ENCODE measurements at regions not wholly inside any gene's neighbourhood (a gene's known extent, or its start where the extent isn't known, plus 50 kb on each side); places are given as distances from the start of the nearest gene placed in this dataset.

- Histone ChIP-seq H3K4me3 (no peak overlapping the region), H3K4me1 (peaks cover 47 to 74% (median 61%) of the 10 kb centered on the region in 4 donors), H3K9me3 (no peaks in the 10 kb centered on the region), H3K27me3 (no peaks in the 10 kb centered on the region), H3K27ac (replicated peaks in 1 of 4) (peak overlapping the region; percentile 97 to 100 (median 98)), H3K36me3 (no peaks in the 10 kb centered on the region)
- WGBS = 85% methylated on average over 1 of the region's 1 CpG
- intact Hi-C loops (cut with DNase I) = loop anchor here (5.0 kb wide), 1 partner anchor 127 kb away; no protein-coding TSS in a partner anchor
- no peak for DNase-seq (ENCODE audit: extremely low spot score)
- peak in 1 of 2 donors; percentile 15 for TF ChIP-seq POLR2AphosphoS5 (IDR thresholded peaks at IDR 0.05)
- no peak for TF ChIP-seq EP300 (IDR thresholded peaks at IDR 0.05)
Measured at GRCh38 chr9:129480745-129481144, 140.2 kb downstream of the C9orf50 start.

DNA sequence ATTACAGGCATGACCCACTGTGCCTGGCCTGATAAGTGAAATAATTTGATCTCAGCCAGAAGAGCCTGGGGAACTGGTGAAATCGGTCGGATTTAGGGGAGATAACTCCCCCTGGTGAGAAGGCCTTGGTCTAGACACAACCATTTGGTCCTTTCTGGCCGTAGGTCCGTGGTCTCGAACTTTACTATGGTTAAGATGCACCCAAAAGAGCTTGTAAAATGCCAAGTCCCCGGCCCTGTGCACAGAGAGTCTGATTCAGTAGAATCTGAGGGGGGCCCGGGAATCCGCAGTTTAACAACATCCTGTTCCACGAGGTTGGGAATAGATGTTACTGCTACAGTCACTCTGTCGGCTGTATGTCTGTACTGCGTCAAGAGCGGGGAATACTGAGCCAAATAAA, 140.7 kb downstream of the C9orf50 start:
- Histone ChIP-seq H3K9me3 (peaks cover 0 to 1% (median 0%) of the 10 kb centered on the region in 4 donors), H3K27ac (replicated peaks in 1 of 4) (peak overlapping the region; percentile 97 to 100 (median 98)), H3K36me3 (no peaks in the 10 kb centered on the region), H3K4me3 (no peak overlapping the region), H3K4me1 (peaks cover 43 to 69% (median 56%) of the 10 kb centered on the region in 4 donors), H3K27me3 (no peaks in the 10 kb centered on the region)
- intact Hi-C loops (cut with DNase I) = loop anchor here (5.0 kb wide), 1 partner anchor 127 kb away; no protein-coding TSS in a partner anchor
- WGBS = 44% methylated on average over 12 of the region's 12 CpGs
- no peak for TF ChIP-seq POLR2AphosphoS5 (IDR thresholded peaks at IDR 0.05)
- TF ChIP-seq, protein P1, sequence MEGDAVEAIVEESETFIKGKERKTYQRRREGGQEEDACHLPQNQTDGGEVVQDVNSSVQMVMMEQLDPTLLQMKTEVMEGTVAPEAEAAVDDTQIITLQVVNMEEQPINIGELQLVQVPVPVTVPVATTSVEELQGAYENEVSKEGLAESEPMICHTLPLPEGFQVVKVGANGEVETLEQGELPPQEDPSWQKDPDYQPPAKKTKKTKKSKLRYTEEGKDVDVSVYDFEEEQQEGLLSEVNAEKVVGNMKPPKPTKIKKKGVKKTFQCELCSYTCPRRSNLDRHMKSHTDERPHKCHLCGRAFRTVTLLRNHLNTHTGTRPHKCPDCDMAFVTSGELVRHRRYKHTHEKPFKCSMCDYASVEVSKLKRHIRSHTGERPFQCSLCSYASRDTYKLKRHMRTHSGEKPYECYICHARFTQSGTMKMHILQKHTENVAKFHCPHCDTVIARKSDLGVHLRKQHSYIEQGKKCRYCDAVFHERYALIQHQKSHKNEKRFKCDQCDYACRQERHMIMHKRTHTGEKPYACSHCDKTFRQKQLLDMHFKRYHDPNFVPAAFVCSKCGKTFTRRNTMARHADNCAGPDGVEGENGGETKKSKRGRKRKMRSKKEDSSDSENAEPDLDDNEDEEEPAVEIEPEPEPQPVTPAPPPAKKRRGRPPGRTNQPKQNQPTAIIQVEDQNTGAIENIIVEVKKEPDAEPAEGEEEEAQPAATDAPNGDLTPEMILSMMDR (IDR thresholded peaks at IDR 0.05) = peak in 2 of 3 experiments; percentile 12 to 13
- TF ChIP-seq POLR2A (IDR thresholded peaks at IDR 0.05; ENCODE audit: low read depth) = no peak
- TF ChIP-seq EP300 (IDR thresholded peaks at IDR 0.05) = no peak
- no peak for DNase-seq (ENCODE audit: extremely low spot score)

GRCh38 chr9:129479631-129480011, 141.3 kb downstream of the C9orf50 start:
- peaks cover 41 to 63% (median 50%) of the 10 kb centered on the region in 4 donors for H3K4me1 ChIP-seq
- H3K27me3 ChIP-seq = no peaks in the 10 kb centered on the region
- 83% methylated on average over 7 of the region's 7 CpGs for WGBS
- H3K36me3 ChIP-seq = no peaks in the 10 kb centered on the region
- peak overlapping the region; percentile 97 to 100 (median 98) for H3K27ac ChIP-seq (replicated peaks in 1 of 4)
- TF ChIP-seq POLR2AphosphoS5 (IDR thresholded peaks at IDR 0.05) = no peak
- TF ChIP-seq, protein P1 (IDR thresholded peaks at IDR 0.05) = no peak
- no peak for TF ChIP-seq POLR2A (IDR thresholded peaks at IDR 0.05; ENCODE audit: low read depth)
- TF ChIP-seq EP300 (IDR thresholded peaks at IDR 0.05) = no peak
- DNase-seq (ENCODE audit: extremely low spot score) = no peak
- no peak overlapping the region for H3K4me3 ChIP-seq
- intact Hi-C loops (cut with DNase I) = loop anchor here (5.0 kb wide), 1 partner anchor 128 kb away; no protein-coding TSS in a partner anchor
- H3K9me3 ChIP-seq = peaks cover 0 to 6% (median 0%) of the 10 kb centered on the region in 4 donors

GRCh38 chr9:129478961-129479630, 141.8 kb downstream of the C9orf50 start:
- H3K9me3 ChIP-seq = peaks cover 0 to 6% (median 0%) of the 10 kb centered on the region in 4 donors
- intact Hi-C loops (cut with DNase I) = no loop called here
- no peak overlapping the region for H3K4me3 ChIP-seq
- no peaks in the 10 kb centered on the region for H3K36me3 ChIP-seq
- WGBS = 79% methylated on average over 11 of the region's 13 CpGs
- H3K27me3 ChIP-seq = no peaks in the 10 kb centered on the region
- DNase-seq (ENCODE audit: extremely low spot score) = no peak
- TF ChIP-seq POLR2A (IDR thresholded peaks at IDR 0.05; ENCODE audit: low read depth) (no peak), POLR2AphosphoS5 (IDR thresholded peaks at IDR 0.05) (no peak), EP300 (IDR thresholded peaks at IDR 0.05) (no peak)
- TF ChIP-seq, protein P1 (IDR thresholded peaks at IDR 0.05) = no peak
- H3K4me1 ChIP-seq = peaks cover 38 to 62% (median 49%) of the 10 kb centered on the region in 4 donors
- peak overlapping the region; percentile 97 to 100 (median 98) for H3K27ac ChIP-seq (replicated peaks in 1 of 4)

- TF ChIP-seq POLR2A (IDR thresholded peaks at IDR 0.05; ENCODE audit: low read depth) = no peak
- no peak for TF ChIP-seq EP300 (IDR thresholded peaks at IDR 0.05)
- TF ChIP-seq, protein P1 (IDR thresholded peaks at IDR 0.05) = no peak
- no peak for TF ChIP-seq POLR2AphosphoS5 (IDR thresholded peaks at IDR 0.05)
- Histone ChIP-seq H3K4me3 (no peak overlapping the region), H3K27ac (replicated peaks in 1 of 4) (peak overlapping the region in 3 of 4 donors; percentile 97 to 100 (median 97)), H3K9me3 (peaks cover 0 to 6% (median 0%) of the 10 kb centered on the region in 4 donors), H3K27me3 (no peaks in the 10 kb centered on the region), H3K4me1 (peaks cover 38 to 62% (median 49%) of the 10 kb centered on the region in 4 donors), H3K36me3 (no peaks in the 10 kb centered on the region)
- WGBS = 93% methylated on average over 3 of the region's 3 CpGs
- no peak for DNase-seq (ENCODE audit: extremely low spot score)
- intact Hi-C loops (cut with DNase I) = no loop called here
Measured at GRCh38 chr9:129478461-129478860, 142.4 kb downstream of the C9orf50 start.

Measured in esophagus muscularis mucosa (tissue), 4 donors.